Natural killer cell (primary cell): ENCODE measurements at regions not wholly inside any gene's neighbourhood (a gene's known extent, or its start where the extent isn't known, plus 50 kb on each side); places are given as distances from the start of the nearest gene placed in this dataset.

ENCODE experiments used
- ATAC-seq, 3 donors: fragments of 150-1000 bp in 2 of 3; fragments of 200-7000 bp in 1 of 3; cut with Tn5 transposase; 1 replicate in 1 of 3; 2 replicates in 2 of 3; pipeline ENCODE4 v1.10.0; 2021; ENCODE audit warnings: mild to moderate bottlenecking in 2 of 3, moderate library complexity in 2 of 3
- DNase-seq, 2 donors: peaks; one replicate each; pipeline versions ENCODE4 v3.0.0 to v3.0.0-alpha.2; 2013 to 2021; ENCODE audit warnings: mixed read lengths in 1 of 2
- H3K27ac ChIP-seq: one replicate; pipeline ENCODE4 v1.5.1; 2013; ENCODE audit warnings: mild to moderate bottlenecking, low read length
- H3K27me3 ChIP-seq: one replicate; pipeline ENCODE4 v1.6.1; 2013; ENCODE audit warnings: low read length; ENCODE audit not compliant: control insufficient read depth, insufficient read depth
- H3K36me3 ChIP-seq: one replicate; pipeline ENCODE4 v1.6.1; 2013; ENCODE audit warnings: low read length; ENCODE audit not compliant: control insufficient read depth, insufficient read depth
- H3K4me1 ChIP-seq: one replicate; pipeline ENCODE4 v1.6.1; 2013; ENCODE audit warnings: low read length; ENCODE audit not compliant: control insufficient read depth, insufficient read depth
- H3K4me3 ChIP-seq: one replicate; pipeline ENCODE4 v1.5.1; 2013; ENCODE audit warnings: low read length
- H3K9me3 ChIP-seq: one replicate; pipeline ENCODE4 v1.6.1; 2013; ENCODE audit warnings: low read length; ENCODE audit not compliant: control insufficient read depth, insufficient read depth
- H3K27ac Mint-ChIP-seq, 2 donors: one replicate each; pipeline ENCODE4 v1.8.0; 2022; ENCODE audit warnings: mild to moderate bottlenecking in 2 of 2, mixed read lengths in 2 of 2, moderate library complexity in 1 of 2
- H3K27me3 Mint-ChIP-seq, 2 donors: one replicate each; pipeline ENCODE4 v1.8.0; 2022; ENCODE audit warnings: low read depth in 2 of 2, mixed read lengths in 2 of 2
- H3K36me3 Mint-ChIP-seq: one replicate; pipeline ENCODE4 v1.8.0; 2022; ENCODE audit warnings: mixed read lengths
- H3K4me1 Mint-ChIP-seq, 2 donors: one replicate each; pipeline ENCODE4 v1.8.0; 2022; ENCODE audit warnings: mixed read lengths in 2 of 2
- H3K4me3 Mint-ChIP-seq: one replicate; pipeline ENCODE4 v1.8.0; 2022; ENCODE audit warnings: mild to moderate bottlenecking, moderate library complexity, mixed read lengths
- H3K9me3 Mint-ChIP-seq, 2 donors: one replicate each; pipeline ENCODE4 v1.8.0; 2022; ENCODE audit warnings: mixed read lengths in 2 of 2
- CTCF ChIP-seq: fragments of 200-600 bp; IDR thresholded peaks from one replicate; pipeline ENCODE4 v1.8.0; 2022; ENCODE audit warnings: antibody characterized with exemption
- WGBS: methylation state at CpG from one replicate; pipeline ENCODE4 v1.1.7; 2013; ENCODE audit warnings: missing lambda C conversion rate; ENCODE audit not compliant: insufficient coverage; 5-methylcytosine and 5-hydroxymethylcytosine counted together
- intact Hi-C: fragments of 100-400 bp; cut with micrococcal nuclease; formaldehyde crosslinking; loops from one replicate; pipeline ENCODE4 v1.14.2; 2022

- Histone ChIP-seq H3K27ac (no peak overlapping the region), H3K9me3 (no peaks in the 10 kb centered on the region), H3K27me3 (no peaks in the 10 kb centered on the region), H3K4me1 (no peaks in the 10 kb centered on the region), H3K4me3 (no peak overlapping the region), H3K36me3 (no peaks in the 10 kb centered on the region)
- 93% methylated on average over 5 of the region's 5 CpGs for WGBS
- no peak for TF ChIP-seq CTCF
- no peaks in the 10 kb centered on the region for H3K4me1 Mint-ChIP-seq
- H3K9me3 Mint-ChIP-seq: no peaks in the 10 kb centered on the region
- no peak overlapping the region for H3K4me3 Mint-ChIP-seq
- no peak overlapping the region for H3K27ac Mint-ChIP-seq
- DNase-seq (no peak), ATAC-seq (no peak)
- peaks cover 0 to 10% of the 10 kb centered on the region in 2 donors for H3K27me3 Mint-ChIP-seq
- intact Hi-C loops: no loop called here
- H3K36me3 Mint-ChIP-seq: no peaks in the 10 kb centered on the region
Observed at GRCh38 chr20:52667358-52667757, 304.8 kb upstream of the TSHZ2 start.

GRCh38 chr20:52665441-52665840 is 306.7 kb upstream of the TSHZ2 start:
- WGBS: 88% methylated on average over 1 of the region's 1 CpG
- H3K4me1 ChIP-seq: no peaks in the 10 kb centered on the region

GRCh38 chr20:52655395-52655794 is 316.8 kb upstream of the TSHZ2 start:
- no peaks in the 10 kb centered on the region for H3K9me3 ChIP-seq
- no peaks in the 10 kb centered on the region for H3K4me1 ChIP-seq
- H3K27me3 ChIP-seq: no peaks in the 10 kb centered on the region
- intact Hi-C loops: no loop called here
- no peak for TF ChIP-seq CTCF
- no peak for ATAC-seq
- Mint-ChIP-seq H3K9me3 (no peaks in the 10 kb centered on the region), H3K4me3 (no peak overlapping the region), H3K4me1 (no peaks in the 10 kb centered on the region), H3K27ac (no peak overlapping the region), H3K36me3 (no peaks in the 10 kb centered on the region), H3K27me3 (peaks cover 0 to 11% of the 10 kb centered on the region in 2 donors)
- 88% methylated on average over 3 of the region's 3 CpGs for WGBS
- H3K4me3 ChIP-seq: no peak overlapping the region
- H3K36me3 ChIP-seq: no peaks in the 10 kb centered on the region
- no peak for DNase-seq
- H3K27ac ChIP-seq: no peak overlapping the region

More at GRCh38 chr20:52665441-52665840, 306.7 kb upstream of the TSHZ2 start:
- H3K4me3 Mint-ChIP-seq: no peak overlapping the region
- peaks cover 0 to 6% of the 10 kb centered on the region in 2 donors for H3K27me3 Mint-ChIP-seq
- H3K4me1 Mint-ChIP-seq: no peaks in the 10 kb centered on the region
- no peak overlapping the region for H3K27ac Mint-ChIP-seq
- no peaks in the 10 kb centered on the region for H3K36me3 ChIP-seq
- intact Hi-C loops: no loop called here
- DNase-seq (no peak), ATAC-seq (no peak)
- no peaks in the 10 kb centered on the region for H3K36me3 Mint-ChIP-seq
- H3K9me3 ChIP-seq: no peaks in the 10 kb centered on the region
- H3K4me3 ChIP-seq: no peak overlapping the region
- H3K27ac ChIP-seq: no peak overlapping the region
- no peaks in the 10 kb centered on the region for H3K9me3 Mint-ChIP-seq
- TF ChIP-seq CTCF: no peak
- no peaks in the 10 kb centered on the region for H3K27me3 ChIP-seq

- Histone ChIP-seq H3K9me3 (no peaks in the 10 kb centered on the region), H3K4me3 (no peak overlapping the region), H3K27me3 (no peaks in the 10 kb centered on the region), H3K27ac (no peak overlapping the region), H3K36me3 (no peaks in the 10 kb centered on the region), H3K4me1 (no peaks in the 10 kb centered on the region)
- H3K27ac Mint-ChIP-seq: no peak overlapping the region
- H3K27me3 Mint-ChIP-seq: peaks cover 0 to 11% of the 10 kb centered on the region in 2 donors
- H3K36me3 Mint-ChIP-seq: no peaks in the 10 kb centered on the region
- H3K9me3 Mint-ChIP-seq: no peaks in the 10 kb centered on the region
- TF ChIP-seq CTCF: no peak
- no peak for DNase-seq
- H3K4me1 Mint-ChIP-seq: no peaks in the 10 kb centered on the region
- 34% methylated on average over 2 of the region's 2 CpGs for WGBS
- H3K4me3 Mint-ChIP-seq: no peak overlapping the region
- intact Hi-C loops: no loop called here
- ATAC-seq: no peak
Observed at GRCh38 chr20:52654567-52654966, 317.6 kb upstream of the TSHZ2 start.
